OCI-LY7 (cell line): ENCODE measurements at regions not wholly inside any gene's neighbourhood (a gene's known extent, or its start where the extent isn't known, plus 50 kb on each side); places are given as distances from the start of the nearest gene placed in this dataset.

Experiments used
- BruUV-seq: library from RNA; stranded (reverse); fragments of 400-500 nt; replicated peaks from 2 replicates; lab custom pipeline; 2021; lab: Mats Ljungman, UMichigan
- CTCF ChIA-PET: fragments of 300-600 bp; sonication (Branson Sonifier 250); formaldehyde crosslinking; loops from one replicate; lab custom pipeline; 2022; ENCODE audit warnings: antibody characterized with exemption; ENCODE audit not compliant: unreplicated experiment; lab: Charles Lee
- POLR2A ChIA-PET: fragments of 300-600 bp; sonication (Branson Sonifier 250); formaldehyde crosslinking; loops from one replicate; lab custom pipeline; 2022; ENCODE audit warnings: antibody characterized with exemption; lab: Charles Lee
- DNase-seq: peaks from one replicate; pipeline ENCODE4 v3.0.0-alpha.2; 2015; ENCODE audit warnings: low spot score
- H2AFZ ChIP-seq: fragments of 200-600 bp; sonication (generic), shearing (Covaris generic); 2 replicates; pipeline ENCODE4 v1.6.1; 2014; ENCODE audit warnings: mild to moderate bottlenecking, antibody characterized with exemption, low read length, moderate library complexity
- H3K27ac ChIP-seq: fragments of 200-600 bp; sonication (generic); 2 replicates; pipeline ENCODE4 v1.5.1; 2014; ENCODE audit warnings: mixed run types, low read depth, mild to moderate bottlenecking, moderate library complexity, low read length, inconsistent platforms; ENCODE audit not compliant: poor library complexity, severe bottlenecking
- H3K36me3 ChIP-seq: fragments of 200-600 bp; sonication (generic); 2 replicates; pipeline ENCODE4 v1.6.1; 2014; ENCODE audit warnings: mild to moderate bottlenecking, antibody characterized with exemption, low read length, moderate library complexity, mixed read lengths; ENCODE audit not compliant: insufficient read depth
- H3K4me1 ChIP-seq: fragments of 200-600 bp; sonication (generic); 2 replicates; pipeline ENCODE4 v1.5.1; 2014; ENCODE audit warnings: mild to moderate bottlenecking, low read length; ENCODE audit not compliant: insufficient read depth, poor library complexity, severe bottlenecking
- H3K4me2 ChIP-seq: fragments of 200-600 bp; sonication (generic); 2 replicates; pipeline ENCODE4 v1.6.1; 2014; ENCODE audit warnings: mild to moderate bottlenecking, low read length
- H3K4me3 ChIP-seq: fragments of 200-600 bp; sonication (generic); 2 replicates; pipeline ENCODE4 v1.5.1; 2014; ENCODE audit warnings: mild to moderate bottlenecking, low read depth, low read length; ENCODE audit not compliant: poor library complexity, severe bottlenecking
- H3K79me2 ChIP-seq: fragments of 200-600 bp; sonication (generic); 2 replicates; pipeline ENCODE4 v1.6.1; 2016; ENCODE audit warnings: low read depth, mild to moderate bottlenecking, low read length, moderate library complexity, mixed read lengths; ENCODE audit not compliant: insufficient read depth
- H3K9me2 ChIP-seq: fragments of 200-600 bp; sonication (generic); 2 replicates; pipeline ENCODE4 v1.6.1; 2016; ENCODE audit warnings: mild to moderate bottlenecking, low read length, mixed read lengths; ENCODE audit not compliant: insufficient read depth
- H3K9me3 ChIP-seq: fragments of 200-600 bp; sonication (generic); 2 replicates; pipeline ENCODE4 v1.6.1; 2014; ENCODE audit warnings: mild to moderate bottlenecking, mixed run types, low read length, mixed read lengths
- H4K20me1 ChIP-seq: fragments of 200-600 bp; sonication (generic); 2 replicates; pipeline ENCODE4 v1.6.1; 2014; ENCODE audit warnings: mild to moderate bottlenecking, antibody characterized with exemption, low read length, moderate library complexity, mixed read lengths; ENCODE audit not compliant: insufficient read depth
- CTCF ChIP-seq: fragments of 200-600 bp; sonication (generic); conservative IDR thresholded peaks from 2 replicates; pipeline ENCODE4 v1.5.1; 2014; ENCODE audit warnings: mild to moderate bottlenecking, antibody characterized with exemption, low read length, moderate library complexity, mixed read lengths
- EZH2phosphoT487 ChIP-seq: fragments of 200-600 bp; sonication (generic); IDR thresholded peaks from 2 replicates; pipeline ENCODE4 v1.6.1; 2018; ENCODE audit warnings: low read depth, borderline replicate concordance, mild to moderate bottlenecking, mixed run types, antibody characterized with exemption, low read length, moderate library complexity, mixed read lengths
- intact Hi-C: fragments of 100-400 bp; cut with micrococcal nuclease; formaldehyde crosslinking; loops from one replicate; pipeline ENCODE4 v1.10.0; 2022; ENCODE audit not compliant: unreplicated experiment

GRCh38 chr15:61318301-61318700 lies 89.2 kb upstream of the RORA start:
- Histone ChIP-seq H3K4me1 (no peaks in the 10 kb centered on the region), H4K20me1 (no peaks in the 10 kb centered on the region), H2AFZ (no peak overlapping the region), H3K9me2 (no peaks in the 10 kb centered on the region), H3K9me3 (no peaks in the 10 kb centered on the region), H3K79me2 (no peaks in the 10 kb centered on the region), H3K36me3 (no peaks in the 10 kb centered on the region), H3K4me3 (no peak overlapping the region), H3K4me2 (no peak overlapping the region), H3K27ac (no peak overlapping the region)
- ChIA-PET POLR2A (no interaction called here), CTCF (no interaction called here)
- no TSS peak for BruUV-seq
- DNase-seq, result no peak
- TF ChIP-seq EZH2phosphoT487 (no peak), CTCF (no peak)
- intact Hi-C loops, result no loop called here

- no peaks in the 10 kb centered on the region for H3K79me2 ChIP-seq
- CTCF ChIA-PET, result no interaction called here
- no peak overlapping the region for H2AFZ ChIP-seq
- BruUV-seq, result no TSS peak
- intact Hi-C loops, result no loop called here
- no peak overlapping the region for H3K27ac ChIP-seq
- no peaks in the 10 kb centered on the region for H3K9me3 ChIP-seq
- no peaks in the 10 kb centered on the region for H3K36me3 ChIP-seq
- no peak overlapping the region for H3K4me2 ChIP-seq
- POLR2A ChIA-PET, result interaction anchor here (1.3 kb wide), 1 partner anchor 11 kb away, joined by 3 read pairs; no protein-coding TSS in a partner anchor
- no peaks in the 10 kb centered on the region for H4K20me1 ChIP-seq
- no peak for TF ChIP-seq EZH2phosphoT487
- TF ChIP-seq CTCF, result no peak
- no peaks in the 10 kb centered on the region for H3K4me1 ChIP-seq
- no peak overlapping the region for H3K4me3 ChIP-seq
- no peaks in the 10 kb centered on the region for H3K9me2 ChIP-seq
- no peak for DNase-seq
Measured at GRCh38 chr15:61315471-61315870, 86.4 kb upstream of the RORA start.

GRCh38 chr15:61314427-61314826 lies 85.3 kb upstream of the RORA start:
- intact Hi-C loops, result no loop called here
- H3K4me2 ChIP-seq, result no peak overlapping the region
- H4K20me1 ChIP-seq, result no peaks in the 10 kb centered on the region
- ChIA-PET CTCF (no interaction called here), POLR2A (no interaction called here)
- no peaks in the 10 kb centered on the region for H3K9me3 ChIP-seq
- H3K9me2 ChIP-seq, result no peaks in the 10 kb centered on the region
- H2AFZ ChIP-seq, result no peak overlapping the region
- BruUV-seq, result no TSS peak
- H3K36me3 ChIP-seq, result no peaks in the 10 kb centered on the region
- H3K27ac ChIP-seq, result no peak overlapping the region
- H3K79me2 ChIP-seq, result no peaks in the 10 kb centered on the region
- H3K4me1 ChIP-seq, result no peaks in the 10 kb centered on the region
- DNase-seq, result no peak
- H3K4me3 ChIP-seq, result no peak overlapping the region
- no peak for TF ChIP-seq CTCF
- no peak for TF ChIP-seq EZH2phosphoT487
